ENCODE measurements at regions not wholly inside any gene's neighbourhood (a gene's known extent, or its start where the extent isn't known, plus 50 kb on each side); places are given as distances from the start of the nearest gene placed in this dataset.

GRCh38 chr10:47190301-47190700 lies 109.7 kb upstream of the GDF10 start:
- DNase-seq (ENCODE audit: low read depth) = no peak

GRCh38 chr10:47190802-47191450 lies 109.1 kb upstream of the GDF10 start:
- no peak for DNase-seq (ENCODE audit: low read depth)

GRCh38 chr10:47192273-47192672 lies 107.7 kb upstream of the GDF10 start:
- no peak for DNase-seq (ENCODE audit: low read depth)

- no peak for DNase-seq (ENCODE audit: low read depth)
These were observed 106.3 kb upstream of the GDF10 start for GRCh38 chr10:47193666-47194065.

- no peak for DNase-seq (ENCODE audit: low read depth)
These were observed 104.6 kb upstream of the GDF10 start for GRCh38 chr10:47195274-47195885.

DNA sequence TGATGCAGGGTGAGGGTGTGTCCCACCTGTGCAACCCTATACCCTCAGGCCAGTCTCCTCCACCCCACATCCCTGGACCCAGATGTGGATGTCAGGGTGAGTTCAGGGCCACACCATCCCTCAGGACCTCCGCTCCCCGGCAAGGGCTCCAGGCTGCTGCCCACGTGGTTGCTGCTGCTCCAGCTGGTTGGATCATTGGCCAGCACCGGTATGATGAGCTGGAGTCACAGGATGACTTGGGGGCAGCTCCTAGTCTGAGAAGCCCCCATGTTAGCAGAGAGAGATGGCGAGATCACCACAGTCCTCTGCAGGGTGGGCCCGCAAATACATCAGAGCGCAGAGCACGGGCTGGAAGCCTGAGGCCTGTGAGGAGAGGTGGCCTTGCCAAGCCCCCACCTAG lies 103.3 kb upstream of the GDF10 start:
- DNase-seq (ENCODE audit: low read depth) = no peak

GRCh38 chr10:47198221-47198620 lies 101.8 kb upstream of the GDF10 start:
- no peak for DNase-seq (ENCODE audit: low read depth)

DNA sequence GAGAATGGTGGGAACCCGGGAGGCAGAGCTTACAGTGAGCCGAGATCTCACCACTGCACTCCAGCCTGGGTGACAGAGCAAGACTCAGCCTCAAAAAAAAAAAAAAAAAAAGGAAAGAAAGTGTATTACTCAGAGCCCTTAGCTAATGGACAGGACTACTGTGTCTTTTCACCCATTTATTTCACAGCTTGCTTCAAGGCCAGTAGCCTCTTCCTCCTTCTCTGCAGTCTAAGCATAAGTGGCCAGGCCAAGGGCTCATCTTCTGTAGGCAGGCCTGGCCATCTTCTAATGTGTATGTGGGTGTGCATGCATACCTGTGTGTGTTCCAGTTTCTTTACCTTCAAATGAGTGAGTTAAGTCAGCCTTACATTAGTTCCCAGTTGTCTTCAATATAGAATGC lies 94.8 kb upstream of the GDF10 start:
- DNase-seq (ENCODE audit: low read depth) = no peak

DNA sequence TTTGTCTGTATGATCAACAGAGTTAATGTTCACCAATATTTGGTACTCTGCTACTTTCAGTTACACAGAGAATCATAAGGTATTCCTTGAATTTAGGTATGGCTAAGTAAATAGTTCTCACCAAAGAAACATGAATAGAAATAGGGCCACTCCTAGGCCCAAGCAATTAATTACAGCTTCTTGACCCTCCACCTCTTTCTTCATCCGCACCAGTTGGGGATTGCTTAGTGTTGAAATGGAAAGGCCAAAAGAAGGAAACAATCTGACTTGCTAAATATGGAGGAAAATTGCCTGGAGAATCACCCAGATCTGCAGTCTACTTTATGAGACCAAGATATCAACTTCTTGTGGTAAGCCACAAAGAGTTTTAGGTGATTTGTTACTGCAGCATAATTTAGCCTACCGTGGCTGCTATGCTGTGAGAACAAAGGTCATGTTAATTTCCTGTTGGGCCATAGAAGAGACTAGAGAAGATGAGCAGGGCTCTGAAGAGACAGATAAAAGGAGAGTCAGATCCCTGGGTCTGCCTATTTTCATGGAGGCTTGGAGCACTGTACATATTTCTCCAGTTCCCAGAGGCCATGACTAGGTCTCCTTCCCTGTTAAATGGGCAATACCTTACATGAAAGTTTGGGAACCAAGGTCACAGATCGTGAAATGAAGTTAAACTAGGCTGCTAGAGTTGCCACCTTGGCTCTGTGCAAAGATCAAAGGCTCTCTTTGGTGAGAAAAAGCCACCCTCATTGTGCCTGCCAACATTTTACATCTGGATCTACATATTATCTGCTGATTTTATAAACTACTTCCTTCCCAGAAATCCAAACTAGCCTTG lies 93.3 kb upstream of the GDF10 start:
- no peak for DNase-seq (ENCODE audit: low read depth)

DNA sequence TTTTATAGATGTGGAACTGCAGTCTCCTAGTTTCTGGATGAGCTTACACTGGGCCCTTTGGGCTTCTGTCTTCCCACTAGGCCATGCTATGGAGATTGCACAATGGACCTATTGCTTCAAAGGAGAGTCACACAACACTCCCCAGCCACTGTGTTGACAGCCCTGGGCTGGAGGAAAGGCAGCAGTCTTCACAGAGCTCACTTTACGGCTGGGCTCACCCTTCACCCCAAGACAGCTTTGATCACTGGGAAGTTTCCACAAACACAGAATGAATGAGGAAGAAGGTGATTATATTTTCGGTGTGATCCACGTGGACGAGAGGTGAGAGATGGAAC lies 92.7 kb upstream of the GDF10 start:
- DNase-seq (ENCODE audit: low read depth) = no peak

- DNase-seq (ENCODE audit: low read depth) = no peak
These were observed 92.0 kb upstream of the GDF10 start for GRCh38 chr10:47207894-47208469.

DNA sequence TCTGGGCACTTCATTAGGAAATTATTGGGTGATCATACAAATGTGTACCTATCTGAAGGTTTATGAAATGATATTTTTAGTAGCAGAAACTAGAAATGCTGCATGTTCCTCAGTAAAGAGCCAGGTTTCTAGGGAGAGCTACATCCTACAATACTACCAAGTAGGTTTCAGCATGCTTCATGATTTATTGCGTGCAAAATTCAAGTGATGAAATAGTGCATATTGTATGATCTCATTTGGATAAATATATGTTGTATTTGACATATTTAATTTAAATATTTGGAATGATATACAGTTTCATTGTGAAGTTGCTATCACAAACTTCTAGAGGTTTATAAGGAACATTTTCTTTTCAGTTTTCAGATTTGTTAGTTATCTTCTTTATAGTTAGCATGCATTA lies 90.5 kb upstream of the GDF10 start:
- no peak for DNase-seq (ENCODE audit: low read depth)

GRCh38 chr10:47214520-47214919 lies 85.5 kb upstream of the GDF10 start:
- DNase-seq (ENCODE audit: low read depth) = no peak

DNA sequence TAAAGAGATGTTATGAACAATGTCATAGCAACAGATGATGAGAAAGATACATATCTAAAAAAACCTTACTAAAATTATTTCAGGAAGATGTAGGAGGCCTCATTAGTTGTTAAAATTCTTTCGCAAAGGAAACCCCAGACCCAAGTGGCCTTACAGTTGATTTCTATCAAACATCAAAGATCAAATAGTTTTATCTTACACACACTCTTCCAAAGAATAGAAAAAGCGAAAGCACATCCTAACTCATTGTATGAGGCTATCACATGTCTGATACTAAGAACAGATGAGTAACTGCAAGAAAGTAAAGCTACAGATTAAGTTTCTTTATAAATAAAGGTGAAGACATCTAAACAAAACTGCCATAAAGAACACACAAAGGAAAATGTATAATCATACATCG lies 82.9 kb upstream of the GDF10 start:
- DNase-seq (ENCODE audit: low read depth) = no peak

DNA sequence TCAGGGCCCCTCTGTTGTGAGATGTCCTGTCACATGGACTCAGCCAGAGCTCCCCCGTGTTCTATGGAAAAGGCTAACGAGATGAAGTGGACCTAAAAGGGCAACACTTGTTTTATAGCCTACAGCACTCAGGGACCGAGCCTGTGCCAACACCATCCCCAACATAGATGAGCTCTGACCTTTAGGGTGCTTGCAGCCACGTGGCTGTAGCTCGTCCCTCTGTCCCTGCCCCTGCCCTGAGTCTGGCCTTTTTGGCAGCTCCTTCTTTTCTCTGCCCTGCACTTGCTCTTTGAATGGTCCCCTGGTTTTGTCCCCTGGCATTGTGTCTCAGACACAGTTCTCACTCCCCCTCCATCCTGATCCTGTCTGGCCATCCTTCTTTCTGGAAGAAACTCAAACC lies 81.2 kb upstream of the GDF10 start:
- no peak for DNase-seq (ENCODE audit: low read depth)

GRCh38 chr10:47222461-47222860 lies 77.5 kb upstream of the GDF10 start:
- DNase-seq (ENCODE audit: low read depth) = no peak

- no peak for DNase-seq (ENCODE audit: low read depth)
These were observed 76.8 kb upstream of the GDF10 start for GRCh38 chr10:47223236-47223635.

DNA sequence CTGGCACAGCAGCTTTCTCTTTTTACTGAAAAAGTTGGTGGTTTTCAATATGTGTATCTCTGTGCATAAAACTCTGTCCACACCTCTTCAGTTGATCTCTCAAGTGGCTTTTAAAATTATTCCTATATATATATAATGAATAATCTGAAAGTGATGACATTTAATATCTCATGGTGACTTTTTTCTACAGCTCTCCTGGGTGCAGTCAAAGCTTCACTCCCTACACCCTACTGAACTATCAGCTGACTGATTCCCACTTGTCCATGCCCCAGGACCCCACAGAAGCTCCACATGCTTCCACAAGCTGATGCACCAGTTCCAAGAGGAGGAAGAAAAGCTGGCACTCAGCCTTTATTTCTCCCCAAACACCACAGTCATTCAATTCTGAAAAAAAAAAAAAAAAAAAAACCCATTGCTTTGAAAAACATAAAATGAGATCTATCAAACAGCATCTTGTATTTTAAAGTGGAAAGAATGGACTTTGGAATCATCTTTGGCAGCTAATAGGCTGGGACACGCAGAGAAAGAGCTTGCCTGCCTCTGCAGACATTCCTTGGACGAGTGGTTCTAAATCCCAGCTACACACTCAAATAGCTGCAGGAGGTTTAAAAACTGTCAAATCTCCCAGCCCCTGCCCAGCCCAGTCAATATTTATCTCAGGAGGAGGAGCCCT lies 75.3 kb upstream of the GDF10 start:
- DNase-seq (ENCODE audit: low read depth) = no peak

DNA sequence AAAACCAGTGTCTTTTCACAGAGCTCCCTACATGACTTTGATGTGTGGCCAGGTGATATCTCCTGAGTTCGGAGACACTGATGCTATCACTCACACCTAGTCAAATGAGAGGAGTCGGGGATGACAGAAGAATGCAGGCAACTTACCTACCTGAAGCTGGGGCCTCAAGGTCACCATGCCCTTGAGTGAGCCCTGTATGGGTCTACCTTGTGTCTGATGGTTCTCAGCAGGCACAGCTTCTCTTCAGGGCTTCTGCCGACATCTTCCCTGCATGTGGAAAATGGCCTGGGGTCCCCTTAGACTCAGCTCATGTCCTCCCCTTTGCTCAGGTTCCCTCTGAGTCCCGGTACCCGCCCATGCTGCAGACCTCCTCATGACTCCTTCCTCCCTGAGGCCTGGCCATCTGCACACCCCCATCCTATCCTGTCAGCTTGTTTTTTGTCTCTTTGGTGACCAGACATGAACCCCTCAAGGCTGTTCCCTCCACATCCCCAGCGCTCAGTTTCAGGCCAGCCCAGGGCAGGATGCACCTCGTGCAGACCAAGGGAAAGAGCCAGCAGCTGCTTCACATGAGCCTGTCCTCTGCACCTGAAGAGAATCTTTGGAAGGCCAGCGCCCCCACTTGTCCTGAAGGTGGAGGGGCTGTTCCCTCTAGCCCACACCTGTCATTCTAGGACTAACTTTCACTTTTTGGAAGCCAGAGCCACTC lies 74.6 kb upstream of the GDF10 start:
- DNase-seq (ENCODE audit: low read depth) = no peak

DNA sequence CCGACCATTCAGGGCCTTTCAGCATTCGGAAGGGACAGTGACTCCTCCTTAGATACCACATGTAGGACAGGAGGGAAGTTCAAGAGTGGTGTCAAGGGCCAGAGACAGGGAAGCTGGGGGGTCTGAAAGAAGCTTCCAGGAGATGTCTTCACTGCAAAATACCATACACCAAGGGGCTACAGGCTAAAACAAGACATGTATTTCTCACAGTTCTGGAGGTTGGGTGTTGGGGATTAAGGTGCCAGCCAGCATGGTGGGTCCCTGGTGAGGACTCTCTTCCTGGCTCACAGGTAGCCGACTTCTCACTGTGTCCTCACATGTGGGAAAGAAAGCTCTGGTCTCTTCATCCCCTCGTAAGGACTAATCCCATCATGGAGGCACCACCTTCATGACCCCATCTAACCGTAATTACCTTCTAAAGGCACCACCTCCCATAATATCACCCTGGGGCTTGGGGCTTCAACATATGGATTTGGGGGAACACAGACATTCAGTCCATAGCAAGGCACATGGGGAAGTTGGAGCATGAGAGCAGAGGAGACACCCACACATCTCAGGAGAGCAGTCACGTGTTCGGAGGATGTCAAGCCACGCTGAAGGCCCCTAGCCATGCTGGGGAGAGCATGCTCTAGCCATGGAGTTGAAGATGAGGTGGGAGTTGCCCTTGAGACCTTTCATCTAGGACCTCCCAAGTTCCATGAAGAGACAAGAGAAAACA lies 73.9 kb upstream of the GDF10 start:
- DNase-seq (ENCODE audit: low read depth) = no peak

GRCh38 chr10:47230482-47230881 lies 69.5 kb upstream of the GDF10 start:
- DNase-seq (ENCODE audit: low read depth) = no peak
